ENCODE measurements at regions not wholly inside any gene's neighbourhood (a gene's known extent, or its start where the extent isn't known, plus 50 kb on each side); places are given as distances from the start of the nearest gene placed in this dataset.
"Not testable (repeated sequence)": the region's sequence is repeated elsewhere in the genome, so short reads cannot be mapped to it uniquely, and the experiment has no call there.

DNA sequence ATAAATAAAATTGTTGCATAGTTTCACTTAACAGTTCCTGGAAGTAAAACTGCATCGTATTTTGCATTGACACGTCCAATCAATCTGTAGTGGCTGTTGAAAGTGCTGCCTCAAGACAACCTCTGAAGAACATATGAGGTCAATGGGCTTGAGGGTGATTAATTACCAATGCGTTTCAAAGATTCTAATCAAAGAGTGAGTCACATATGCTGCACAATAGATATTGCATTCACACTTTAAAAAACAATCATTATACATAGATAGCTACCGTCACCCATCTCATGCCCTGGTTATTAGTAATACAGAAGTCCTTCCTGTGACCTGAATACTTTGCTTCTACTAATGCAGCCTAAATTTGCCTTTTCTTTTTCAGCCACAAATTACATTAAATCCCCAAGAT lies 743.3 kb upstream of the SLIT2 start:
- no peak for DNase-seq (ENCODE audit: low read depth)

DNA sequence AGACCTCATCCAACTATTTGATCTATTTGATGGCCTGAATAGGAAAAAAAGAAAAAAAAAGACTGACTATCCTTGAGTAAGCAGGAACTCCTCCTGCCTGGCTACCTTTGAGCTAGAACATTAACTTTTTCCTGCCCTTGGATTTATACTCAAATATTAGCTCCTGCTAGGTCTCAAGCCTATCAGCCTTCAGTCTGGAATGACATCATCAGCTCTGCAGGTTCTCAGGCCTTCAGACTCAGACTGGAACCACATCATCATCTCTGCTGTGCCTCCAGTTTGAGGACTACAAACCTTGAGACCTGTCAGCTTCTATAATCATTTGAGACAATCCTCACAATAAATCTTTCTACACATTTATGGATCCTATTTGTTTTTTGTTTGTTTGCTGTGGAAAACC lies 754.0 kb upstream of the SLIT2 start:
- no peak for DNase-seq (ENCODE audit: low read depth)

DNA sequence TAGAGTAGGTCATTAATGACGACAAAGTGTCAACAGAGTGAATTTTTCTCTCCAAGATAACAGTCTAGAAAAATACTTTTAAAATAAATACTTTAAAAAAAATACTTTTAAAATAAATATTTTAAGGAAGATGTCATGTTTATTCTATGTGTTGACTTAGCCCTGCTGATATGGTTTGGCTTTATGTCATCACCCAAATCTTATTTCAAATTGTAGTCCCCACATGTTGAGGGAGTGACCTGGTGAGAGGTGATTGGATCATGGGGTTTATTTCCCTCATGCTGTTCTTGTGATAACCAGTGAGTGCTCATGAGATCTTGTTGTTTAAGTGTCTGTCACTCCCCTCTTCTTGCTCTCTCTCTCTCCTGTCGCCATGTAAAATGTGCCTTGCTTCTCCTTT lies 754.9 kb upstream of the SLIT2 start:
- no peak for DNase-seq (ENCODE audit: low read depth)

DNA sequence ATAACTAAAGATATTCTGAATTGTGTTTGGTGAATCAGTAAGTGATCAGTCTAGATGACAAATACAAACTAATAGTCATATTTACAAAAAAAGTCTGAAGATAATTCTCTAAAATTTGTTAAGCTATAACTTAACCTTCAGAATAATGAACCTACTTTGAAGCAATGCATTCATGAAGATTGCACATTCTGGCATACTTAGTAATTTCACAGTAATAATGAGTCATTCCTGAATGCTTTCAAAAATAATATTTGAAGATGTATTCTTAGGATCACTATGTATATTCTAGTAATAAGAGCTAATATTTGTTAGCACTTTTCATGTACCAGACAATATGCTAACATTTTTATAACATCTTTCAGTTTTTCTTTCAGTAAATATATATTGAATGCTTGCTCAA lies 756.7 kb upstream of the SLIT2 start:
- DNase-seq (ENCODE audit: low read depth): no peak

DNA sequence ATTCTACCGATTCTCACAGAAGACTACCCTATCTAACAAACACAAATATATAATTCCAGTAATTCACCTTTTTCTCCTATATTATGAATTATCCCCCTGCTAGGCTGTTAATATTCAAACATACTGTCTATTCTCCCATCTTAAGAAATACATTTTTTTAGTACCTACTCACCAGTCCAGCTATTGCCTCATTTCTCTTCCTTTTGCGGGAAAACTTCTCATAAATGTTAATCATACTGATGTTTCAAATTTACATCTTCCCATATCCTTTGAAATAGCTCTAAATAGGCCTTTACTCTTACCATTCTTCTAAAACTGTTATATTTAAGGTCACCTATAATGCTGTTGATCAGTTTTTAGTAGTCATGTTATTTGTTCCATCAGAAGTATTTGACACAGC lies 759.1 kb upstream of the SLIT2 start:
- no peak for DNase-seq (ENCODE audit: low read depth)

DNA sequence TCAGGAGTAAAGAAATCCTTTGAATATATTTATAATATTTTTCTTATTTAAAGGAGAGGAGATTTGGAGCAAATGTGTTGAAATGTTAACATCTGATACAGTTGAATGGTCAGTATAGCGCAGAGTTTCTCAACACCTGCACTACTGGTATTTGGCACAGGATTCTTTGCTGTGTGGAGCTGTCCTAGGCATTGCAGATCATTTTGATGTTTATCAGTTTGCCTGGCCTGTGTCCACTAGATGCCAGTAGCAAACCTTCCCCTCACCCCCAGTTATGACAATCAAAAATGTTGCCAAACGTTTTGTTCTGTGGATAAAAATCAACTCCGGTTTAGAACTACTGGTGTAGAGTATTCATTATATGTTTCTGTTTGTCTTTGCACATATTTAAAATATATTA lies 765.3 kb upstream of the SLIT2 start:
- no peak for DNase-seq (ENCODE audit: low read depth)

DNA sequence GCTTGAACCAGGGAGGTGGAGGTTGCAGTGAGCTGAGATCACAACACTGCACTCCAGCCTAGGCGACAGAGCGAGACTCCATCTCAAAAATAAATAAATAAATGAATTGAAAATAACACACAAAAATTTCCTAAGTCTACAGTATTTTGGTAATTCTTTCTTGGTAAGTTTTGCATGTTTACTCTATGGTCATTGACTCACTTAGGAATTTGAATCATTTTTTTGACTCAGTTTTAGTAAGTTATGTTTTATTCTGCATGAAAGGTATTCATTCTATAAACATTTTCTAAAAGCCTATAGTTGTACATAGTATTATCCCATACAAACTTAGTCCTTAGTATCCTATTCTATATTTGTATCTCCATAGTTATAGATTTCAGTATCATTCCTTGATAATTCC lies 772.9 kb upstream of the SLIT2 start:
- no peak for DNase-seq (ENCODE audit: low read depth)

DNA sequence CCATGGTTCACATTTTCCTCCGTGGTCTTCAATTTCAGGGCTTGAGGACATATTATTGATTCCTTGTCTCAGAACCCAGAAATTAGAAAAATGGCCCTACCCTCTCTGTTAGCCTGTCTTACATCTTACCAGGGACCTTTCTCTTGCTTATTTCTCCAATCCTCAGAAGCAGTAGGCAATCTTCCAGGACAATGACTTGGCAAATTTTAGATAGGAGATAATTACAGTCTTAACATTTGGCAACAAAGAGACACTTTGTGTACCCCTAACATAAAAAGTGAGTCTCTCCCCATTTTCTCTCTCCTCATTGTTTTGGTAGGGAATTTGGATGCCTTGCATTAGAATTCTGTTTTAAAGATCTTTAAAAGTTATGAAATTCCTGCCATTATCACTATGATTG lies 778.1 kb upstream of the SLIT2 start:
- DNase-seq (ENCODE audit: low read depth): no peak

DNA sequence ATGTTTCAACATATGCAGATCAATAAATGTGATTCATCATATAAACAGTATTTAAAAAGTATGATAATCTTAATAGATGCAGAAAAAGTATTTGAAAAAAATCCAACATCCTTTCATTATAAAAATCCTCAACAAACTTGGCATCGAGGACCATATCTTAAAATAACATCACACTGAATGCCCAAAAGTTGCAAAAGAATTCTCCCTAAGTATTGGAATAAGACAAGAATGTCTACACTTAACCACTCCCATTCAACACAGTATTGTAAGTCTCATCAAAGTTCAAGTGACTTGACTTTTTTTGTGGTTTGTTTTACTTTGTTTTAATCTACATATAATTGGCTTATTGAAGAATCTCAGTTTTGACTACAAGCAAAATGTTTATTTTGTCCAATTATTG lies 779.0 kb upstream of the SLIT2 start:
- no peak for DNase-seq (ENCODE audit: low read depth)

DNA sequence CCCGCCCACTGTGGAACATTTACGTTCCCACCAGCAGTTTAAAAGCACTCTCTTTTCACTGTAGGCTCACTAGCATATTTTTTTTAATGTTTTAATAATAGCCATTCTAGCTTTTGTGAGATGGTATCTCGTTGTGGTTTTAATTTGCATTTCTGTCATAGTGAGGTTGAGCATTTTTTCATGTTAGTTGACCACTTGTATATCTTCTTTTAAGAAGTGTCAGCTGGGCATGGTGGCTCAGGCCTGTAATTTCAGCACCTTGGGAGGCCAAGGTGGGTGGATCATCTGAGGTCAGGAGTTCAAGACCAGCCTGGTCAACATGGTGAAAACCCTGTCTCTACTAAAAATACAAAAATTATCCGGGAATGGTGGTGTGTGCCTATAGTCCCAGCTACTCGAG lies 781.7 kb upstream of the SLIT2 start:
- DNase-seq (ENCODE audit: low read depth): not testable (repeated sequence)

DNA sequence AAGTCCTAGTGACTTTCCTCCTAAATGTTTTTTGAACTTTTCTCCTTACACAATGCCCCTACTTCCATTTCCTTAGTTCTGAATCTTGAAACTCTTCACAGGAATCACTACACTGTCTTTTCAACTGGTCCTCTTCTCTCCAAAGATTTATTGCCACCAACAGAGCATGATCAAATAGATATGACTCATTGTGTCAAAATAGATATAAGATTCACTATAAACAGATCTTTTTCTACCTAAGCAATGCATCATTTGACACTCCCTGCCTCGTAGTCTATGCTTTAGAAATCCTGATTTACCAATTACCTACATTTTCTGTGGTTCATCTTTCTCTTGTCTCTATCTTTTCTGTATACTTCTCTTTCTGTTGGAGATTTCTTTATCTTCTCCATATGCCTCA lies 789.6 kb upstream of the SLIT2 start:
- no peak for DNase-seq (ENCODE audit: low read depth)

DNA sequence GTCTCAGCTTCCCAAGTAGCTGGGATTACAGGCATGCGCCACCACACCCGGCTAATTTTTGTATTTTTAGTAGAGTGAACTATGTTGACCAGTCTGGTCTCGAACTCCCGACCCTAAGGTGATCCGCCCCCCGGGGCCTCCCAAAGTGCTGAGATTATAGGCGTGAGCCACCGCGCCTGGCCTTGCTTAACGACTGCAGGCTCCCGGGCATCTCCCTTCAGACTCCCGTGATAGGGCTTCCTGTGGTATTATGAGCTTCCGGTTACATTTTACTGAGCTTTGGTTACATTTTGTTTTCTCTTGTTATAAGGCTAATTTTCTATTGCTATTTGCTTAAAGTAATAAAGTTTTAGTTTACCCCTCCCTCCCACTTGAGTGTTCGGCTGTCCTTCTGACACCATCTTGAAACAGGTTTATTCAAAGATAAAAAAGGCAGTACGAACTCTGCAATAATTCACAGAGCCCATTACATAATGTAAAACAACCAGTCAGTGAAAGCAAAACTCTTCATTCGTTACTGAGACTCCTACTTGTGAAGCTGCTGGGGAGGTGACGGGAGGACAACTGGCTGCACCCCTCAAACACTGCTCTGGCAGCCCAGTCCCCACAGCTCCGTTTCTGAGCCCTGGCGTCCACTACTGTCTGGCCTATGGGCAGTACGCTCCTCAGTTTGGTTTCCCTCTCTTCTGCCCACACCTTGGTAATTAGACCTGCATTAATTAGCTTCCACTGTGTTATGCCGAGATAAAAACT lies 795.7 kb upstream of the SLIT2 start:
- DNase-seq (ENCODE audit: low read depth): no peak

DNA sequence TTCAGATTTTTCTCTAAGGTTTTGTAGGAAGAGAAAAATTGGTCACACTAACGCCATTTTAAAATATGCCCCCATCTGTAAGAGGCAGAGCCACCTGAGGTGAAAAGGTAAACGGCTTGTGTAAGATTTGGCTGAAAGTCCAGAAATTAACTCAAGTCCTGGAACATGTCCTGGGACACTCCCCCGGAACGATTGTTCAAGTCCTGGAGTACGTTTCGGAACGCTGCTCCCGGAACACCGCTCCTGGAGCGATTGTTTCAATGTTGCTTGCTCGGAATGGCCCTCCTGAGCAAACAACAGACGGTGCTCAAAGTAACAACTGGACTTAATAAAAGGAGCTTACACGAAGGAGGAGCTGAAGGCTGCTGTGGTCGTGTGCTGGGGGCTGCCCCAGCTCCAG lies 796.5 kb upstream of the SLIT2 start:
- DNase-seq (ENCODE audit: low read depth): no peak

DNA sequence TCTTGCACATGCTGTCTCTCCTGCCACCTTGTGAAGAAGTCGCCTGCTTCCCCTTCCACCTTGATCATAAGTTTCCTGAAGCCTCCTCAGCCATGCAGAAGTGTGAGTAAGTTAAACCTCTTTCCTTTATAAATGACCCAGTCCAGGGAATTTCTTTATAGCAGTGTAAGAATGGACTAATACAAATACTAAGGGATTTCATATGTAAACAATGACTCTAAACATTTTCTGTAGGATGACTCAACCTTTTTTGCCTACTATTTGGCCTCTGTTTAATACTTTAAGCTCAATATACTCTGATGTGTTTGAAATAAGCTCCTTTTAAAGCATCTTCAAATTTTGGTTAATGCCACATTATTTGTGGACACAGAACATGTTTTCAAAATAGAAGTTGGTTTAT lies 813.5 kb upstream of the SLIT2 start:
- no peak for DNase-seq (ENCODE audit: low read depth)

DNA sequence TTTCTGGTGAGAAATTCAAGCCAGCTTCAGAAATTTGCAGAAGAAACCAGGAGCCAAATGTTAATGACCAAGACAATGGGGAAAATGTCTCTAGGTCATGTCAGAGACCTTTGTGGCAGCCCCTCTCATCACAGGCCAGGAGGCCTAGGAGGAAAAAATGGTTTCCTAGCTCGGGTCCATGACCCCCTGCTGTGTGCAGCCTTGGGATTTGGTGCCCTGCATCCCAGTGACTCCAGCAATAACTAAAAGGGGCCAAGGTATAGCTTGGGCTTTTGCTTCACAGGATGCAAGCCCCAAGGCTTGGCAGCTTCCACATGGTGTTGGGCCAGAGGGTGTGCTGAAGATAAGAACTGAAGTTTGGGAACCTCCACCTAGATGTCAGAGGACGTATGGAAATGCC lies 814.7 kb upstream of the SLIT2 start:
- DNase-seq (ENCODE audit: low read depth): no peak

DNA sequence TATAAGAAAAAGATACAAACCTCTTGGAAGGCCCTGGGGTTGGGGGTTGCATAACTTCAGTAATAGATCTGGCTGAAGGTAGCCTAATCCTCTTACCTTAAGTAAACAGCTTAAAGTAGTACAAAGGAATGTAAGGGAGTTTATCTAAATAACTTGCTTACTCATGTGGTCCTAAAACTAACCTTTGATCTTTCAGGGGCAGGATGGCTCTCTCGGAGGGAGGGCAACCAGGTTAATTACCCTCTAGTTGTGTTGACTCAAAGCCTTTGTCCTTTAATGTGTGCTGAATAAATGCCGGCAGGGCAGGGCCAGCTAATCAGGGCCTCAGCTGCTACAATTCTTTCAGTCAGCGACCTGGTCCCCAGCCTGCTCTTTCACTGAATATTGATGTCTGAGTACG lies 822.0 kb upstream of the SLIT2 start:
- no peak for DNase-seq (ENCODE audit: low read depth)

DNA sequence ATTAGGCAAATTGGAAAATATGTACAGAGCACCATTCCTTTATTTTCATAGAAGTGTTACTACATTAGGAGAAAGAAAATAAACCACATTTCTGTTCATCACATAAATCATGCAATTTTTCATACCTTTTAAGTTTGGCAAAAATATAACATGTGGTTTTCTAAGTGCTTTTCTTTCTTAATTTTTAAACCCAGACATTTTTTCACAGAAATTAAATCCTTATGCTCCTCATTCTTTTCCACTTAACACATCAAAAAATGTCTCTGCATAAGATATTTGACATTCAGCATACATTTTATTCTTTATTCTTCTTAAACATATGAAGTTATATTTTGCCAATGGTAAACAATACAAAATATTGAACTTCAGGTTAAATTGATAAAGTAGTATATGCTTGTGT lies 826.6 kb upstream of the SLIT2 start:
- DNase-seq (ENCODE audit: low read depth): no peak

DNA sequence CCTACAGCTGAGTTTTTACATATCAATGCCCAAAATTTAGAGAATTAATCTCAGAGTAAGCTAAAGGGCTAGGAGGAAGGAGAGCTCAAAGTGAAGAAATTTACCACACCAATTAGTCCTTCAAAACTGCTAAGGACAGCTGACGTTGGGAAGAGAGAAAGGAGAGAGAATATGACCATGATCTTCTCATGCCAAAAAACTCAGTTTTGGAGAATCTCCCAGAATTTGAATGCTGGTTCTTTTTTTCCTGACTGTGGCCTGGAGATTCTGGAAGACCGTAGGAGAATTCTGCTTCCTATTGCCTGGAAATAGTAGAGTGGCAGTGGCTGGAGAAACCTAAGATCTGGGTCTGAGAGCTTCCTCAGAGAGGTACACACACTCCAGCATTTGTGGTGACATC lies 834.4 kb upstream of the SLIT2 start:
- DNase-seq (ENCODE audit: low read depth): no peak

DNA sequence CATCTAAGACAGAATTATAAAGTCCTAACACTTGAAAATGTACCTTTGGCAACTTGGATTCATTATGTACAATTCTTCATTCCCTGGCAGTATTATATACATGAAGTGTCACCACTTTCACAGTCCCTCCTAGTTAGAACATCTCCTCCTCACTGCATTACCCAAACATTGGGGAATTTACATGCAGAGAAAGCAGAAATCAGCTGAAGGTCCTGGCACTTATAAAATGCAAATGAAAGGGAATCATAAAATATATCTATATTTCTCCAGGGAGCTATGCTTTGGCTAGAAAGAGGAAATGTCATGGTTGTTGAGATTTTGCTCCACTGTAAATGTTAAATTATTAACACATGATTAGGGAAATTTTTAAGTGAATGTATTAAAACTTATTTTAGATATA lies 835.6 kb upstream of the SLIT2 start:
- no peak for DNase-seq (ENCODE audit: low read depth)

DNA sequence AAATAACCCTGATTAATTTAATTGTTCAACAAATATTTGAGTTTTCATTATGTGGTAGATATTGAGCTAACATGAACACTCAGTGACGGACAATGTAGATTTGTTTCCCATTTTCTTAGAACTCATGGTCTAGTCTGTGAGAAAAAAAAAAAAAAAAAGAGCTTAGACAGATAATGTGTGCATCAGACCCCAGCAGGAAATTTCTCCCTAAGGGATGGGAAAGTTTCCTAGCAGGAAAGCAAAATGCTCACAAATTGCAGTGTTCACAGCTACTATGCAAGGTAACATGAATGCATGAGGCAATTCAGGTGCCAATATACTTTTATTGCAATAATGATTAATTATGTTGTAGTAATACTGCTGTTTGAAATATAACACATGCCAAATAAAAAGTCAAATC lies 843.2 kb upstream of the SLIT2 start:
- no peak for DNase-seq (ENCODE audit: low read depth)

DNA sequence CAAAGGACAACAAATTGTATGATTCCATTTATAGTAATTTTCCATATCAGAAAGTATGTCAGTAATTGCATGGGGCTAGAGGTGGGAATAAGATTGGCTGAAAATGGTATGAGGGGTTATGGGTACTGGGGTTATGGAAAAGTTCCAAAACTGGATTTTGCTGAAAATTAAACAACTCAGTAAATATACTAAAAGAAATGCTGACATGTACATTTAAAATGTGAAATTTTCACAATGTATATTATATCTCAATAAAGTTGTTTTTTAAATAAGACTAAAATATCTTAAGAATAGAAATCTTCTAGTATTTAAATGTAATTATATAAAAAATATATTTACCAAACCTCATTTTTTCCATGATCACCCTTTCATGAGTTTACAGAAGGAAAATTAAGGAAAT lies 844.9 kb upstream of the SLIT2 start:
- no peak for DNase-seq (ENCODE audit: low read depth)

DNA sequence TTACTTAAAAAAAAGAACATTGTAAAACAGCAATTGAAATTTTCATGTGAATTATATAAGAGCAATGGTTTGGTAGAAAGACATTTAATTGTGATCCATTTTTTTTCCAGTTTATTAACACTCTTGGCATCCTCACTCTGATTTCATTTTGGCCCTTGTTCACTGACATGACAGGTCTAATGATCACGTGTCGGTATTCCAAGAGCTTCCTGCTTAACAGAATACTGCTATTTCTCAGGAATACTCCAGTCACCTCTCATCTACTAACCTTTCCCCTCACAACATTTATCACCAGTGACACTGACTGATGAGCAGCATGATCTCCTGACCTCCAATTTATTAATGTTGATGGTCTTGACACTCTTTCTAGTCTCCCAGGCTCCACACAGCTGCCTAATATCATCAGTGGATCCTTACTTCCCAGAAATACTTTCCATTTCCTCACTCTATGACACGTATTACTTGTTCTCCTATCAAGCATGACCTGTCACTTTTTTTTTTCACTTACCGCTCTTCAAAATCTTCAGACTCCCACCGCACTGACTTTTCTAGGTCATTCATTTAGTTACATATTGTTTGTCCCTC lies 847.8 kb upstream of the SLIT2 start:
- DNase-seq (ENCODE audit: low read depth): no peak

DNA sequence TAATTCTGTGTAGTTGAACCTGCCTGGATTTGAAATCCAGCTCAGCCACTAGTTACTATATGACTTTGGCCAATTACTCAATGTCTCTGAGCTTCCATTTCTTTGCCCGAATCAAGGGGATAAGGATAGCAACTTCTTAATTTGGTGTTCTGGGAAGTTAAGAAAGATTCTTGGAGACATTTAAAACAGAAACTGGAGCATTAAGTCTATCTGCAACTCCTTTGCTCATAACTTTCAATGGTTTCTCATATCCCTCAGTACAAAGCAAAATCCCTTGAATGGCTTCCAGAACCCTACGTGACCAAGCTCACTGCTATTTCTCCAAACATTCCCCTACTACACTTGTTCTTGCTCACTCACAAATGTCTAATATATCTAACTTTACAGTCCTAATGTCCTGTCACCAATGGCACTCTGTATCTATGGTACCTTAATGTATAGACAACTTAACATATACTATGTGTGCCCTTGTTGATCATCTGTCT lies 849.1 kb upstream of the SLIT2 start:
- DNase-seq (ENCODE audit: low read depth): no peak
